ENCODE measurements at regions not wholly inside any gene's neighbourhood (a gene's known extent, or its start where the extent isn't known, plus 50 kb on each side); places are given as distances from the start of the nearest gene placed in this dataset.

GRCh38 chr3:59186725-59187124, 136.9 kb upstream of the CFAP20DC start:
- TF ChIP-seq POLR2A (IDR thresholded peaks at IDR 0.05; ENCODE audit: low read depth, low read length): no peak
- TF ChIP-seq POLR2AphosphoS5 (IDR thresholded peaks at IDR 0.05; ENCODE audit: low read depth, low read length): no peak
- TF ChIP-seq TAF1 (IDR thresholded peaks at IDR 0.05; ENCODE audit: low read depth, low read length): no peak
- TF ChIP-seq PAX5 (IDR thresholded peaks at IDR 0.05; ENCODE audit: insufficient read depth, low read length, severe bottlenecking): no peak

All from GM12891 (cell line).